Ishikawa (cell line): ENCODE measurements at regions not wholly inside any gene's neighbourhood (a gene's known extent, or its start where the extent isn't known, plus 50 kb on each side); places are given as distances from the start of the nearest gene placed in this dataset.

ENCODE experiments used
- CEBPB ChIP-seq: IDR thresholded peaks from 2 replicates; pipeline ENCODE4 v1.6.1; 2012
- CREB1 ChIP-seq: IDR thresholded peaks from 2 replicates; pipeline ENCODE4 v1.6.1; 2012; ENCODE audit warnings: low read depth
- EGR1 ChIP-seq: IDR thresholded peaks from 2 replicates; pipeline ENCODE4 v1.6.1; 2012
- EP300 ChIP-seq: IDR thresholded peaks from 2 replicates; pipeline ENCODE4 v1.6.1; 2012; ENCODE audit warnings: borderline replicate concordance
- FOXM1 ChIP-seq: IDR thresholded peaks from 2 replicates; pipeline ENCODE4 v1.6.1; 2012; ENCODE audit warnings: low read depth, borderline replicate concordance
- MAX ChIP-seq: IDR thresholded peaks from 2 replicates; pipeline ENCODE4 v1.6.1; 2012
- NFIC ChIP-seq: IDR thresholded peaks from 2 replicates; pipeline ENCODE4 v1.6.1; 2012
- RAD21 ChIP-seq: IDR thresholded peaks from 2 replicates; pipeline ENCODE4 v1.6.1; 2012; ENCODE audit warnings: low read depth
- REST ChIP-seq: IDR thresholded peaks from 2 replicates; pipeline ENCODE4 v1.6.1; 2012; ENCODE audit warnings: low read depth, mild to moderate bottlenecking
- TAF1 ChIP-seq: IDR thresholded peaks from 2 replicates; pipeline ENCODE4 v1.6.1; 2012; ENCODE audit warnings: low read depth, mild to moderate bottlenecking
- TCF12 ChIP-seq: IDR thresholded peaks from 2 replicates; pipeline ENCODE4 v1.6.1; 2012; ENCODE audit warnings: low read depth
- TEAD4 ChIP-seq: IDR thresholded peaks from 2 replicates; pipeline ENCODE4 v1.6.1; 2012
- YY1 ChIP-seq: IDR thresholded peaks from 2 replicates; pipeline ENCODE4 v1.6.1; 2012; ENCODE audit warnings: low read depth
- ZBTB7A ChIP-seq: IDR thresholded peaks from 2 replicates; pipeline ENCODE4 v1.6.1; 2012; ENCODE audit warnings: low read depth

GRCh38 chr9:30997291-30997690 lies 1387.2 kb upstream of the ACO1 start:
- TF ChIP-seq TEAD4 (no peak), EP300 (no peak), CREB1 (no peak), REST (no peak), CEBPB (no peak), TCF12 (no peak), MAX (no peak), ZBTB7A (no peak), TAF1 (no peak), NFIC (no peak), YY1 (no peak), RAD21 (no peak), EGR1 (no peak), FOXM1 (no peak)
